ENCODE measurements at regions not wholly inside any gene's neighbourhood (a gene's known extent, or its start where the extent isn't known, plus 50 kb on each side); places are given as distances from the start of the nearest gene placed in this dataset.

- no peak overlapping the region for H3K27ac ChIP-seq (ENCODE audit: low read length)
- intact Hi-C loops (cut with micrococcal nuclease) = no loop called here
- no peak overlapping the region for H2AFZ ChIP-seq (ENCODE audit: low read length)
- no peaks in the 10 kb centered on the region for H3K9me2 ChIP-seq (replicated peaks; ENCODE audit: low read length)
- BruUV-seq (replicated peaks) = no TSS peak
- H3K9ac ChIP-seq (ENCODE audit: low read length) = no peak overlapping the region
- no peak overlapping the region for H3K4me3 ChIP-seq (ENCODE audit: low read length)
- no peaks in the 10 kb centered on the region for H3F3A ChIP-seq (ENCODE audit: low read length, unreplicated experiment)
- H3K79me2 ChIP-seq (ENCODE audit: low read length) = no peaks in the 10 kb centered on the region
- POLR2A ChIA-PET (ENCODE audit: unreplicated experiment) = interaction anchor here (0.6 kb wide), 1 partner anchor 10 kb away, joined by 4 read pairs; no protein-coding TSS in a partner anchor
- TF ChIP-seq EZH2 (IDR thresholded peaks at IDR 0.05; ENCODE audit: low read length, unreplicated experiment) = no peak
- no peak for TF ChIP-seq CTCF (conservative IDR thresholded peaks at IDR 0.05; ENCODE audit: low read depth, low read length)
- no peak for TF ChIP-seq EZH2phosphoT487 (IDR thresholded peaks at IDR 0.05; ENCODE audit: borderline replicate concordance, low read length)
- H3K4me1 ChIP-seq (ENCODE audit: insufficient read depth, low read length) = no peaks in the 10 kb centered on the region
- H4K20me1 ChIP-seq (ENCODE audit: low read length) = no peaks in the 10 kb centered on the region
- no peak for ATAC-seq
- H3K27me3 ChIP-seq (ENCODE audit: low read length) = no peaks in the 10 kb centered on the region
- no peaks in the 10 kb centered on the region for H3K36me3 ChIP-seq (ENCODE audit: low read depth, low read length)
- DNase-seq = no peak
- CTCF ChIA-PET = no interaction called here
- H3K4me2 ChIP-seq (ENCODE audit: low read length) = no peak overlapping the region
- no peaks in the 10 kb centered on the region for H3K9me3 ChIP-seq (ENCODE audit: low read length)
These were observed 160.3 kb upstream of the SEMA3A start for GRCh38 chr7:84354866-84355265.

GRCh38 chr7:84354030-84354429 is 159.4 kb upstream of the SEMA3A start:
- Histone ChIP-seq H3F3A (ENCODE audit: low read length, unreplicated experiment) (no peaks in the 10 kb centered on the region), H3K4me3 (ENCODE audit: low read length) (no peak overlapping the region), H3K27me3 (ENCODE audit: low read length) (no peaks in the 10 kb centered on the region), H3K4me1 (ENCODE audit: insufficient read depth, low read length) (no peaks in the 10 kb centered on the region), H4K20me1 (ENCODE audit: low read length) (no peaks in the 10 kb centered on the region), H3K9me2 (replicated peaks; ENCODE audit: low read length) (no peaks in the 10 kb centered on the region), H3K79me2 (ENCODE audit: low read length) (no peaks in the 10 kb centered on the region), H3K27ac (ENCODE audit: low read length) (no peak overlapping the region), H3K4me2 (ENCODE audit: low read length) (no peak overlapping the region), H3K36me3 (ENCODE audit: low read depth, low read length) (no peaks in the 10 kb centered on the region), H2AFZ (ENCODE audit: low read length) (no peak overlapping the region), H3K9me3 (ENCODE audit: low read length) (no peaks in the 10 kb centered on the region), H3K9ac (ENCODE audit: low read length) (no peak overlapping the region)
- CTCF ChIA-PET = no interaction called here
- DNase-seq = no peak
- intact Hi-C loops (cut with micrococcal nuclease) = no loop called here
- no peak for ATAC-seq
- POLR2A ChIA-PET (ENCODE audit: unreplicated experiment) = no interaction called here
- TF ChIP-seq EZH2phosphoT487 (IDR thresholded peaks at IDR 0.05; ENCODE audit: borderline replicate concordance, low read length) (no peak), EZH2 (IDR thresholded peaks at IDR 0.05; ENCODE audit: low read length, unreplicated experiment) (no peak), CTCF (conservative IDR thresholded peaks at IDR 0.05; ENCODE audit: low read depth, low read length) (no peak)
- BruUV-seq (replicated peaks) = no TSS peak

- H3K79me2 ChIP-seq (ENCODE audit: low read length) = no peaks in the 10 kb centered on the region
- no peak overlapping the region for H3K27ac ChIP-seq (ENCODE audit: low read length)
- no peak overlapping the region for H3K9ac ChIP-seq (ENCODE audit: low read length)
- no peak for TF ChIP-seq EZH2phosphoT487 (IDR thresholded peaks at IDR 0.05; ENCODE audit: borderline replicate concordance, low read length)
- TF ChIP-seq CTCF (conservative IDR thresholded peaks at IDR 0.05; ENCODE audit: low read depth, low read length) = no peak
- TF ChIP-seq EZH2 (IDR thresholded peaks at IDR 0.05; ENCODE audit: low read length, unreplicated experiment) = no peak
- POLR2A ChIA-PET (ENCODE audit: unreplicated experiment) = no interaction called here
- intact Hi-C loops (cut with micrococcal nuclease) = no loop called here
- H3K4me3 ChIP-seq (ENCODE audit: low read length) = no peak overlapping the region
- no peaks in the 10 kb centered on the region for H3F3A ChIP-seq (ENCODE audit: low read length, unreplicated experiment)
- no peaks in the 10 kb centered on the region for H3K36me3 ChIP-seq (ENCODE audit: low read depth, low read length)
- no peaks in the 10 kb centered on the region for H3K9me3 ChIP-seq (ENCODE audit: low read length)
- H2AFZ ChIP-seq (ENCODE audit: low read length) = no peak overlapping the region
- H4K20me1 ChIP-seq (ENCODE audit: low read length) = no peaks in the 10 kb centered on the region
- H3K4me2 ChIP-seq (ENCODE audit: low read length) = no peak overlapping the region
- no peaks in the 10 kb centered on the region for H3K9me2 ChIP-seq (replicated peaks; ENCODE audit: low read length)
- H3K27me3 ChIP-seq (ENCODE audit: low read length) = no peaks in the 10 kb centered on the region
- DNase-seq (no peak), ATAC-seq (no peak)
- CTCF ChIA-PET = no interaction called here
- BruUV-seq (replicated peaks) = no TSS peak
- peaks cover 14% of the 10 kb centered on the region for H3K4me1 ChIP-seq (ENCODE audit: insufficient read depth, low read length)
These were observed 144.7 kb upstream of the SEMA3A start for GRCh38 chr7:84339306-84339705.

Measured in PC-3 (cell line).